H1 (cell line): ENCODE measurements at regions not wholly inside any gene's neighbourhood (a gene's known extent, or its start where the extent isn't known, plus 50 kb on each side); places are given as distances from the start of the nearest gene placed in this dataset.

Source experiments
- CTCF ChIA-PET: fragments of 300-600 bp; sonication (Branson Sonifier 250); formaldehyde crosslinking; loops from one replicate; lab custom pipeline; 2021; ENCODE audit not compliant: partially characterized antibody; lab: Charles Lee
- POLR2A ChIA-PET: fragments of 300-600 bp; sonication (Branson Sonifier 250); formaldehyde crosslinking; loops from one replicate; lab custom pipeline; 2021; ENCODE audit warnings: inconsistent platforms; ENCODE audit not compliant: partially characterized antibody; lab: Charles Lee
- DNase-seq, 2 experiments: peaks; one replicate each; pipeline versions ENCODE4 v3.0.0 to v3.0.0-alpha.2; 2010 to 2022; ENCODE audit warnings: low spot score in 2 of 2, low read depth in 1 of 2, mixed read lengths in 1 of 2
- FAIRE-seq: peaks from 2 replicates; lab custom pipeline; 2011; peaks lifted over from hg19 to GRCh38; lab: Jason Lieb, UNC
- H2AFZ ChIP-seq: 2 replicates; pipeline ENCODE4 v1.8.1; 2012; ENCODE audit warnings: low read length, inconsistent platforms
- H2AK5ac ChIP-seq: 2 replicates; pipeline ENCODE4 v1.6.1; 2013; ENCODE audit warnings: low read depth, low read length
- H2BK120ac ChIP-seq: replicated peaks from 2 replicates; pipeline ENCODE3; 2013; ENCODE audit warnings: low read depth, low read length, inconsistent platforms
- H2BK12ac ChIP-seq: 2 replicates; pipeline ENCODE4 v1.6.1; 2013; ENCODE audit warnings: low read depth, low read length
- H2BK15ac ChIP-seq: 2 replicates; pipeline ENCODE4 v1.6.1; 2013; ENCODE audit warnings: low read length
- H2BK20ac ChIP-seq: 2 replicates; pipeline ENCODE4 v1.6.1; 2013; ENCODE audit warnings: low read length
- H2BK5ac ChIP-seq: 2 replicates; pipeline ENCODE4 v1.6.1; 2013; ENCODE audit warnings: low read depth, low read length
- H3K14ac ChIP-seq: 2 replicates; pipeline ENCODE4 v1.6.1; 2013; ENCODE audit warnings: inconsistent platforms; ENCODE audit not compliant: insufficient read length
- H3K18ac ChIP-seq: 2 replicates; pipeline ENCODE4 v1.6.1; 2013; ENCODE audit warnings: low read length; ENCODE audit errors: extremely low read depth
- H3K23ac ChIP-seq: 2 replicates; pipeline ENCODE4 v1.6.1; 2013; ENCODE audit warnings: inconsistent platforms; ENCODE audit not compliant: insufficient read length
- H3K23me2 ChIP-seq: 2 replicates; pipeline ENCODE4 v1.6.1; 2013; ENCODE audit warnings: low read depth, low read length
- H3K27ac ChIP-seq: 2 replicates; pipeline ENCODE4 v1.6.1; 2011; ENCODE audit warnings: low read depth, low read length, inconsistent platforms
- H3K27me3 ChIP-seq, 4 experiments: replicated peaks in 1 of 4; 1 replicate in 1 of 4; 2 replicates in 3 of 4; pipeline versions ENCODE4 v1.6.1 to v1.8.1; 2011 to 2013; ENCODE audit warnings: low read length in 3 of 4, mild to moderate bottlenecking in 3 of 4, inconsistent platforms in 2 of 4, mixed read lengths in 2 of 4, moderate library complexity in 1 of 4; ENCODE audit not compliant: control insufficient read depth in 3 of 4, insufficient read depth in 3 of 4; ENCODE audit errors: extremely low read depth in 1 of 4
- H3K36me3 ChIP-seq, 4 experiments: 2 replicates each; pipeline versions ENCODE4 v1.6.1 to v1.8.1; 2011 to 2013; ENCODE audit warnings: mild to moderate bottlenecking in 4 of 4, low read length in 3 of 4, moderate library complexity in 2 of 4, control low read depth in 1 of 4, inconsistent platforms in 1 of 4; ENCODE audit not compliant: insufficient read depth in 4 of 4, control insufficient read depth in 2 of 4
- H3K4ac ChIP-seq: replicated peaks from 2 replicates; pipeline ENCODE3; 2013; ENCODE audit warnings: low read length, low read depth, mixed read lengths, inconsistent platforms; ENCODE audit not compliant: insufficient read length
- H3K4me1 ChIP-seq, 4 experiments: replicated peaks in 1 of 4; 1 replicate in 1 of 4; 2 replicates in 3 of 4; pipeline versions ENCODE4 v1.6.1 to v1.8.1; 2011 to 2013; ENCODE audit warnings: low read length in 3 of 4, inconsistent platforms in 2 of 4, mixed read lengths in 1 of 4; ENCODE audit not compliant: insufficient read depth in 4 of 4, control insufficient read depth in 3 of 4
- H3K4me2 ChIP-seq, 2 experiments: 2 replicates each; pipeline versions ENCODE4 v1.6.1 to v1.8.1; 2011 to 2013; ENCODE audit warnings: low read depth in 2 of 2, low read length in 2 of 2, control low read depth in 1 of 2, inconsistent platforms in 1 of 2, mild to moderate bottlenecking in 1 of 2; ENCODE audit not compliant: insufficient read depth in 1 of 2
- H3K4me3 ChIP-seq, 4 experiments: fragments of 200-600, 300-600 bp in 1 of 4; sonication (generic), shearing (Covaris generic), sonication (Bioruptor Twin) in 1 of 4; 2 replicates each; pipeline versions ENCODE4 v1.5.1 to v1.8.1; 2011 to 2016; ENCODE audit warnings: low read length in 4 of 4, low read depth in 3 of 4, control low read depth in 2 of 4, inconsistent platforms in 2 of 4, mild to moderate bottlenecking in 2 of 4, mixed read lengths in 1 of 4, moderate library complexity in 1 of 4; ENCODE audit not compliant: insufficient read depth in 2 of 4; ENCODE audit errors: extremely low read depth in 1 of 4
- H3K56ac ChIP-seq: replicated peaks from 2 replicates; pipeline ENCODE3; 2013; ENCODE audit warnings: low read depth, mild to moderate bottlenecking, mixed read lengths, low read length, inconsistent platforms; ENCODE audit not compliant: insufficient read length
- H3K79me1 ChIP-seq: 2 replicates; pipeline ENCODE4 v1.6.1; 2013; ENCODE audit warnings: low read depth, low read length, control low read depth
- H3K79me2 ChIP-seq, 2 experiments: 2 replicates each; pipeline versions ENCODE4 v1.6.1 to v1.8.1; 2012 to 2013; ENCODE audit warnings: low read length in 2 of 2, mild to moderate bottlenecking in 2 of 2, inconsistent platforms in 1 of 2; ENCODE audit not compliant: insufficient read depth in 2 of 2, control insufficient read depth in 1 of 2
- H3K9ac ChIP-seq, 4 experiments: replicated peaks in 1 of 4; 1 replicate in 1 of 4; 2 replicates in 3 of 4; pipeline versions ENCODE4 v1.6.1 to v1.8.1; 2011 to 2013; ENCODE audit warnings: low read depth in 3 of 4, low read length in 3 of 4, control low read depth in 2 of 4, mild to moderate bottlenecking in 2 of 4, moderate library complexity in 2 of 4, inconsistent platforms in 1 of 4; ENCODE audit errors: extremely low read depth in 1 of 4
- H3K9me3 ChIP-seq, 2 experiments: 2 replicates each; pipeline versions ENCODE4 v1.6.1 to v1.8.1; 2012 to 2013; ENCODE audit warnings: mild to moderate bottlenecking in 2 of 2, moderate library complexity in 2 of 2, control low read depth in 1 of 2, inconsistent platforms in 1 of 2, low read depth in 1 of 2, low read length in 1 of 2, mixed read lengths in 1 of 2; ENCODE audit not compliant: insufficient read depth in 2 of 2
- H4K20me1 ChIP-seq, 2 experiments: replicated peaks in 1 of 2; 2 replicates each; pipeline versions ENCODE3 to v1.8.1; 2011 to 2013; ENCODE audit warnings: inconsistent platforms in 2 of 2, low read length in 2 of 2, mild to moderate bottlenecking in 1 of 2; ENCODE audit not compliant: insufficient read depth in 2 of 2, control insufficient read depth in 1 of 2
- H4K5ac ChIP-seq: 2 replicates; pipeline ENCODE4 v1.6.1; 2013; ENCODE audit warnings: low read length, low read depth, mixed read lengths, inconsistent platforms; ENCODE audit not compliant: insufficient read length
- H4K8ac ChIP-seq: 2 replicates; pipeline ENCODE4 v1.8.0; 2013; ENCODE audit warnings: mild to moderate bottlenecking, moderate library complexity, low read length, inconsistent platforms; ENCODE audit not compliant: insufficient read depth; ENCODE audit errors: extremely low read depth
- H4K91ac ChIP-seq: replicated peaks from 2 replicates; pipeline ENCODE3; 2013; ENCODE audit warnings: low read length, mixed read lengths, inconsistent platforms; ENCODE audit not compliant: insufficient read length
- ASH2L ChIP-seq: fragments of 200-600, 300-600 bp; sonication (generic); IDR thresholded peaks from one replicate; pipeline ENCODE4 v1.7.1; 2017; ENCODE audit warnings: low read length
- CTBP2 ChIP-seq: IDR thresholded peaks from 2 replicates; pipeline ENCODE4 v1.7.0; 2011; ENCODE audit warnings: borderline replicate concordance, mild to moderate bottlenecking, moderate library complexity, mixed read lengths, low read length; ENCODE audit not compliant: insufficient read depth, insufficient read length
- E2F6 ChIP-seq: IDR thresholded peaks from 2 replicates; pipeline ENCODE4 v1.6.1; 2012; ENCODE audit warnings: inconsistent platforms
- EGR1 ChIP-seq: IDR thresholded peaks from 2 replicates; pipeline ENCODE4 v1.6.1; 2011; ENCODE audit warnings: low read depth, low read length, borderline replicate concordance
- EZH2 ChIP-seq: fragments of 200-600 bp; sonication (generic); IDR thresholded peaks from 2 replicates; pipeline ENCODE4 v1.7.1; 2012; ENCODE audit warnings: low read depth, mild to moderate bottlenecking, moderate library complexity, low read length, inconsistent platforms; ENCODE audit not compliant: severe bottlenecking
- RBBP5 ChIP-seq: IDR thresholded peaks from 2 replicates; pipeline ENCODE4 v1.7.1; 2012; ENCODE audit warnings: low read depth, mild to moderate bottlenecking, inconsistent platforms, low read length, moderate library complexity, borderline replicate concordance
- TCF12 ChIP-seq: IDR thresholded peaks from 2 replicates; pipeline ENCODE4 v1.6.1; 2011; ENCODE audit warnings: low read depth, mild to moderate bottlenecking, low read length
- WGBS, 2 experiments: shearing (Covaris generic) in 1 of 2; methylation state at CpG; one replicate each; pipeline versions ENCODE4 v1.1.6 to v1.1.7; 2013 to 2015; ENCODE audit warnings: low lambda C conversion rate in 2 of 2, mixed read lengths in 2 of 2, inconsistent platforms in 1 of 2, low coverage in 1 of 2, missing lambda C conversion rate in 1 of 2; ENCODE audit not compliant: insufficient replicate concordance in 2 of 2, insufficient coverage in 1 of 2, insufficient read length in 1 of 2; ENCODE audit errors: extremely low coverage in 1 of 2, missing lambda C conversion rate in 1 of 2; 5-methylcytosine and 5-hydroxymethylcytosine counted together
- TF ChIP-seq, protein P1 (sequence below): IDR thresholded peaks from 2 replicates; pipeline ENCODE4 v1.6.1; 2011; ENCODE audit warnings: low read length, improper control_type of control experiment
- TF ChIP-seq, protein P2 (sequence below), 3 experiments: IDR thresholded peaks; 1 replicate in 2 of 3; 2 replicates in 1 of 3; pipeline versions ENCODE4 v1.5.1 to v1.6.1; 2011; ENCODE audit warnings: low read length in 3 of 3, mild to moderate bottlenecking in 3 of 3, inconsistent platforms in 2 of 3, low read depth in 1 of 3, moderate library complexity in 1 of 3; ENCODE audit not compliant: insufficient read depth in 1 of 3; ENCODE audit errors: control extremely low read depth in 1 of 3

- FAIRE-seq (no peak), DNase-seq (no peak)
- no peak overlapping the region for H3K27ac ChIP-seq
- H2BK120ac ChIP-seq, result no peak overlapping the region
- H3K9me3 ChIP-seq, result no peaks in the 10 kb centered on the region
- no peak overlapping the region for H2AK5ac ChIP-seq
- H3K79me2 ChIP-seq, result no peaks in the 10 kb centered on the region
- no peak overlapping the region for H3K23ac ChIP-seq
- no peaks in the 10 kb centered on the region for H3K27me3 ChIP-seq
- H2BK5ac ChIP-seq, result no peak overlapping the region
- no peak overlapping the region for H4K5ac ChIP-seq
- no peak overlapping the region for H4K8ac ChIP-seq
- H2AFZ ChIP-seq, result no peak overlapping the region
- no peaks in the 10 kb centered on the region for H3K36me3 ChIP-seq
- ChIA-PET POLR2A (interaction anchor here (1.0 to 1.4 kb wide), 4 partner anchors 8 to 24 kb away, joined by 3 to 5 read pairs (median 4); no protein-coding TSS in a partner anchor), CTCF (interaction anchor here (0.7 to 1.5 kb wide), 7 partner anchors 8 to 217 kb away, joined by 3 to 5 read pairs (median 3); no protein-coding TSS in a partner anchor)
- no peak overlapping the region for H2BK15ac ChIP-seq
- 70% methylated on average over 19 of the region's 19 CpGs; no CpG with 5 or more reads in 1 of the 2 experiments for WGBS, 2 experiments
- H4K20me1 ChIP-seq, result no peaks in the 10 kb centered on the region
- H3K4me1 ChIP-seq, result peaks cover 4 to 20% (median 10%) of the 10 kb centered on the region in 4 experiments
- H2BK12ac ChIP-seq, result no peak overlapping the region; the same call in 1 of the 2 replicates
- no peak overlapping the region for H3K4me3 ChIP-seq
- H3K56ac ChIP-seq, result no peak overlapping the region
- no peak overlapping the region for H3K14ac ChIP-seq
- no peak overlapping the region for H3K4ac ChIP-seq
- H3K18ac ChIP-seq, result no peak overlapping the region
- 0 out of 2 replicates have a peak, but pooled peaks cover 2% of the 10 kb centered on the region for H3K79me1 ChIP-seq
- no peaks in the 10 kb centered on the region for H3K23me2 ChIP-seq
- peak overlapping the region in 1 of 2 experiments; percentile 31; a peak in 2 of 4 replicates for H3K4me2 ChIP-seq
- H4K91ac ChIP-seq, result no peak overlapping the region
- no peak overlapping the region for H2BK20ac ChIP-seq
- H3K9ac ChIP-seq, result no peak overlapping the region
- TF ChIP-seq E2F6, result no peak
- TF ChIP-seq, protein P1, sequence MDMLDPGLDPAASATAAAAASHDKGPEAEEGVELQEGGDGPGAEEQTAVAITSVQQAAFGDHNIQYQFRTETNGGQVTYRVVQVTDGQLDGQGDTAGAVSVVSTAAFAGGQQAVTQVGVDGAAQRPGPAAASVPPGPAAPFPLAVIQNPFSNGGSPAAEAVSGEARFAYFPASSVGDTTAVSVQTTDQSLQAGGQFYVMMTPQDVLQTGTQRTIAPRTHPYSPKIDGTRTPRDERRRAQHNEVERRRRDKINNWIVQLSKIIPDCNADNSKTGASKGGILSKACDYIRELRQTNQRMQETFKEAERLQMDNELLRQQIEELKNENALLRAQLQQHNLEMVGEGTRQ, result no peak
- TF ChIP-seq TCF12, result no peak
- TF ChIP-seq RBBP5, result no peak
- TF ChIP-seq, protein P2, sequence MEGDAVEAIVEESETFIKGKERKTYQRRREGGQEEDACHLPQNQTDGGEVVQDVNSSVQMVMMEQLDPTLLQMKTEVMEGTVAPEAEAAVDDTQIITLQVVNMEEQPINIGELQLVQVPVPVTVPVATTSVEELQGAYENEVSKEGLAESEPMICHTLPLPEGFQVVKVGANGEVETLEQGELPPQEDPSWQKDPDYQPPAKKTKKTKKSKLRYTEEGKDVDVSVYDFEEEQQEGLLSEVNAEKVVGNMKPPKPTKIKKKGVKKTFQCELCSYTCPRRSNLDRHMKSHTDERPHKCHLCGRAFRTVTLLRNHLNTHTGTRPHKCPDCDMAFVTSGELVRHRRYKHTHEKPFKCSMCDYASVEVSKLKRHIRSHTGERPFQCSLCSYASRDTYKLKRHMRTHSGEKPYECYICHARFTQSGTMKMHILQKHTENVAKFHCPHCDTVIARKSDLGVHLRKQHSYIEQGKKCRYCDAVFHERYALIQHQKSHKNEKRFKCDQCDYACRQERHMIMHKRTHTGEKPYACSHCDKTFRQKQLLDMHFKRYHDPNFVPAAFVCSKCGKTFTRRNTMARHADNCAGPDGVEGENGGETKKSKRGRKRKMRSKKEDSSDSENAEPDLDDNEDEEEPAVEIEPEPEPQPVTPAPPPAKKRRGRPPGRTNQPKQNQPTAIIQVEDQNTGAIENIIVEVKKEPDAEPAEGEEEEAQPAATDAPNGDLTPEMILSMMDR (IDR thresholded peaks at IDR 0.05; ENCODE audit: control extremely low read depth in 1 of 3, insufficient read depth in 1 of 3, low read depth in 1 of 3, low read length in 3 of 3), result no peak
- no peak for TF ChIP-seq CTBP2
- no peak for TF ChIP-seq EGR1
- TF ChIP-seq EZH2, result no peak
- no peak for TF ChIP-seq ASH2L
These were observed 272.8 kb downstream of the CTTN start for GRCh38 chr11:70671083-70671482.
